ENCODE measurements at regions not wholly inside any gene's neighbourhood (a gene's known extent, or its start where the extent isn't known, plus 50 kb on each side); places are given as distances from the start of the nearest gene placed in this dataset.
"Not testable (repeated sequence)": the region's sequence is repeated elsewhere in the genome, so short reads cannot be mapped to it uniquely, and the experiment has no call there.

DNA sequence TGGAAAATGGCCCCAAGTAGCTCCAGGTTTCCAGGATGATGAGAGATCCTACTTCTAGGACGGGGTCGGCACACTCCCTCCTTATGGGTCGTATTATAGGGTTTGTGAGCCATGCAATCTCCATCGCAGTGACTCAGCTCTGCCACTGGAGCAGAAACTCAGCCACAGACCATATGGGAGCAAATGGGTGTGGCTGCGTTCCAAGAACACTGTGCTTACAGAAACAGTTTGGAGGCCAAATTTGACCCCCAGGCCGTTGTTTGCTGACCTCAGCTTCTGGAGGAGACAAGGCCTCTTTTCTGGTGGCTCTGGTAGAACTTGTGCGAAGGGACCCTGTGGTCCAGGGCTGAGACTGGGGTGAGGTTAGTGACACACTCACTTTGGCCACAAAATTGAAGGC, 56.5 kb downstream of the NPIPB11 start:
- H3K9me1 ChIP-seq (ENCODE audit: control insufficient read depth, insufficient read depth, low read length); CTCF ChIA-PET (ENCODE audit: low intra/inter-chr PET ratio); POLR2A ChIA-PET; H3K79me2 ChIP-seq (ENCODE audit: control insufficient read depth, insufficient read depth, low read length); H3K4me2 ChIP-seq (ENCODE audit: insufficient read depth, low read length); H3K4me3 ChIP-seq; H4K20me1 ChIP-seq (replicated peaks; ENCODE audit: control insufficient read depth, insufficient read depth, low read length); H3K27me3 ChIP-seq (ENCODE audit: control insufficient read depth in 2 of 2, insufficient read depth in 2 of 2, low read length in 2 of 2); H3K27ac ChIP-seq (ENCODE audit: extremely low read depth, low read depth, low read length); intact Hi-C loops (cut with micrococcal nuclease); H3K9ac ChIP-seq (ENCODE audit: insufficient read depth in 1 of 2, low read depth in 2 of 2, low read length in 2 of 2); H2AFZ ChIP-seq (ENCODE audit: low read depth, low read length); H3K36me3 ChIP-seq (ENCODE audit: control insufficient read depth, insufficient read depth, low read length); H3K9me3 ChIP-seq (replicated peaks; ENCODE audit: control insufficient read depth, insufficient read depth, low read depth, low read length); in situ Hi-C loops (cut with MboI); BruUV-seq (replicated peaks); H3K4me1 ChIP-seq (replicated peaks in 1 of 2; ENCODE audit: control insufficient read depth in 2 of 2, insufficient read depth in 2 of 2, low read length in 2 of 2): not testable (repeated sequence)
- FAIRE-seq (peak; percentile 69), DNase-seq (ENCODE audit: extremely low read depth in 1 of 4, low spot score in 3 of 4) (peak; percentile 65 to 93 (median 70)), ATAC-seq (peak; percentile 98)
- WGBS (ENCODE audit: insufficient coverage, low coverage, missing lambda C conversion rate) = 0% methylated on average over 7 of the region's 7 CpGs
- TF ChIP-seq SMARCA4 (IDR thresholded peaks at IDR 0.05) (peak; percentile 50; the same call in 1 of the 2 replicates), JUND (IDR thresholded peaks at IDR 0.05; ENCODE audit: borderline replicate concordance, low read depth, low read length) (peak; percentile 61), JUND (tag; IDR thresholded peaks at IDR 0.05; ENCODE audit: borderline replicate concordance, low read depth, low read length) (peak; percentile 47; the same call in 1 of the 3 replicates), NFE2 (IDR thresholded peaks at IDR 0.05; ENCODE audit: low read depth) (peak; percentile 83), DMBX1 (CRISPR knock-in tag; IDR thresholded peaks at IDR 0.05; ENCODE audit: borderline replicate concordance) (peak; percentile 22; the same call in 1 of the 2 replicates), HDAC1 (IDR thresholded peaks at IDR 0.05) (0 out of 4 replicates have a peak, but pooled peaks of 1 of the 2 experiments have one; percentile 18), NFIC (IDR thresholded peaks at IDR 0.05) (peak; percentile 83), ESRRA (IDR thresholded peaks at IDR 0.05; ENCODE audit: borderline replicate concordance, low read depth) (peak; percentile 60; the same call in 1 of the 2 replicates), DPF2 (IDR thresholded peaks at IDR 0.05) (peak; percentile 57), TCF3 (CRISPR knock-in tag; IDR thresholded peaks at IDR 0.05) (peak; percentile 40; the same call in 1 of the 2 replicates), ZNF316 (IDR thresholded peaks at IDR 0.05) (peak; percentile 87), CTBP1 (IDR thresholded peaks at IDR 0.05; ENCODE audit: borderline replicate concordance) (peak; percentile 62; the same call in 1 of the 2 replicates), TRIM24 (IDR thresholded peaks at IDR 0.05) (peak in 1 of 2 experiments; percentile 24; a peak in 1 of 4 replicates), CBFA2T2 (conservative IDR thresholded peaks at IDR 0.05) (peak; percentile 36), FOSL1 (tag; conservative IDR thresholded peaks at IDR 0.05) (peak; percentile 48), ZNF766 (CRISPR knock-in tag; conservative IDR thresholded peaks at IDR 0.05) (peak; percentile 55; the same call in 1 of the 2 replicates), EP300 (IDR thresholded peaks at IDR 0.05; ENCODE audit: low read length) (peak; percentile 34; the same call in 1 of the 2 replicates)
- TF ChIP-seq, protein P1, sequence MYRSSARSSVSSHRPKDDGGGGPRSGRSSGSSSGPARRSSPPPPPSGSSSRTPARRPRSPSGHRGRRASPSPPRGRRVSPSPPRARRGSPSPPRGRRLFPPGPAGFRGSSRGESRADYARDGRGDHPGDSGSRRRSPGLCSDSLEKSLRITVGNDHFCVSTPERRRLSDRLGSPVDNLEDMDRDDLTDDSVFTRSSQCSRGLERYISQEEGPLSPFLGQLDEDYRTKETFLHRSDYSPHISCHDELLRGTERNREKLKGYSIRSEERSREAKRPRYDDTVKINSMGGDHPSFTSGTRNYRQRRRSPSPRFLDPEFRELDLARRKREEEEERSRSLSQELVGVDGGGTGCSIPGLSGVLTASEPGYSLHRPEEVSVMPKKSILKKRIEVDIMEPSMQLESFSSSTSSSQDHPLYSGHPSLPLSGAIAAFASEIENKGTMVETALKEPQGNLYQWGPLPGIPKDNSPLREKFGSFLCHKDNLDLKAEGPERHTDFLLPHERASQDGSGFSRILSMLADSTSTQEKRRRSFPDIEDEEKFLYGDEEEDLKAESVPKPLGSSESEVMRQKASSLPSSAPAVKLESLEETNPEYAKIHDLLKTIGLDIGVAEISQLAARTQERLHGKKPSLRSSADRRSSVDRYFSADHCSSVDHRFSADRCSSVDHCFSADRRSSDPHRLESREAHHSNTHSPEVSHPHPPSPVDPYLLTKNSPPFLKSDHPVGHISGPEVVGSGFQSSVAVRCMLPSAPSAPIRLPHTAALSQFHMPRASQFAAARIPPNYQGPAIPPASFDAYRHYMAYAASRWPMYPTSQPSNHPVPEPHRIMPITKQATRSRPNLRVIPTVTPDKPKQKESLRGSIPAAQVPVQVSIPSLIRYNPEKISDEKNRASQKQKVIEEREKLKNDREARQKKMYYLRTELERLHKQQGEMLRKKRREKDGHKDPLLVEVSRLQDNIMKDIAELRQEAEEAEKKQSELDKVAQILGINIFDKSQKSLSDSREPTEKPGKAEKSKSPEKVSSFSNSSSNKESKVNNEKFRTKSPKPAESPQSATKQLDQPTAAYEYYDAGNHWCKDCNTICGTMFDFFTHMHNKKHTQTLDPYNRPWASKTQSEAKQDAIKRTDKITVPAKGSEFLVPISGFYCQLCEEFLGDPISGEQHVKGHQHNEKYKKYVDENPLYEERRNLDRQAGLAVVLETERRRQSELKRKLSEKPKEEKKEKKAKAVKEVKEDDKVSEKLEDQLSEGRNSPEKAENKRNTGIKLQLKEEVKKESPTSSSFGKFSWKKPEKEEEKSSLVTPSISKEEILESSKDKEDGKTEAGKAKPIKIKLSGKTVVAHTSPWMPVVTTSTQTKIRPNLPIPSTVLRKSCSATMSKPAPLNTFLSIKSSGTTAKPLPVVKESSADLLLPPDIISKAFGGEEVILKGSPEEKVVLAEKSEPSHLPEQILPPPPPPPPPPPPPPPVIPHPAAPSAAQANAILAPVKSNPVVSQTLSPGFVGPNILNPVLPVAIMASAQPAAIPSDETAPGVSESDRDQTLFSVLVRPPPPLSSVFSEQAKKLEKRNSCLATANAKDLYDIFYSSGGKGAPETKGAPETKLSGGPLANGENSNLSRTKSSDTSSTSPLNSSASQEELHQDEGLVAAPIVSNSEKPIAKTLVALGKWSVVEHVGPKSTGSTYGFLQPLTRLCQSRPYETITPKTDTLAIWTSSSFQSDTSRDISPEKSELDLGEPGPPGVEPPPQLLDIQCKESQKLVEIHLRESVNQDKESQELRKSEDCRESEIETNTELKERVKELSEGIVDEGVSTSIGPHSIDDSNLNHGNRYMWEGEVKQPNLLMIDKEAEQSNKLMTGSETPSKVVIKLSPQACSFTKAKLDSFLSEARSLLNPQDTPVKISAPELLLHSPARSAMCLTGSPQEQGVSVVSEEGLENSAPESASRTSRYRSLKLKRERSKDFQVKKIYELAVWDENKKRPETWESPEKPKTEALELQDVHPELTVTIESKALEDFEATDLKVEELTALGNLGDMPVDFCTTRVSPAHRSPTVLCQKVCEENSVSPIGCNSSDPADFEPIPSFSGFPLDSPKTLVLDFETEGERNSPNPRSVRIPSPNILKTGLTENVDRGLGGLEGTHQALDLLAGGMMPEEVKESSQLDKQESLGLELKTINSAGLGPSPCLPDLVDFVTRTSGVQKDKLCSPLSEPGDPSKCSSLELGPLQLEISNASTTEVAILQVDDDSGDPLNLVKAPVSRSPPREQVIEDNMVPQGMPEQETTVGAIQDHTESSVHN (IDR thresholded peaks at IDR 0.05; ENCODE audit: borderline replicate concordance in 1 of 2, low read depth in 1 of 2) = 0 out of 4 replicates have a peak, but pooled peaks of 1 of the 2 experiments have one; percentile 50

Data from K562 (cell line).